Neutrophil (primary cell): ENCODE measurements at regions not wholly inside any gene's neighbourhood (a gene's known extent, or its start where the extent isn't known, plus 50 kb on each side); places are given as distances from the start of the nearest gene placed in this dataset.
"Not testable (repeated sequence)": the region's sequence is repeated elsewhere in the genome, so short reads cannot be mapped to it uniquely, and the experiment has no call there.

Experiments
- H3K27ac ChIP-seq: fragments of 200-600 bp; sonication (generic); 2 replicates; pipeline ENCODE4 v1.5.1; 2016; ENCODE audit warnings: mild to moderate bottlenecking, moderate library complexity
- H3K27me3 ChIP-seq: fragments of 200-600 bp; sonication (generic); 2 replicates; pipeline ENCODE4 v1.6.0; 2016; ENCODE audit warnings: mild to moderate bottlenecking
- H3K36me3 ChIP-seq: fragments of 200-600 bp; sonication (generic); 2 replicates; pipeline ENCODE4 v1.5.1; 2017
- H3K4me1 ChIP-seq, 2 experiments: fragments of 200-600 bp in 1 of 2; sonication (generic) in 1 of 2; 1 replicate in 1 of 2; 2 replicates in 1 of 2; pipeline versions ENCODE4 v1.5.1 to v1.6.1; 2013 to 2016; ENCODE audit warnings: low read depth in 1 of 2, low read length in 1 of 2, mild to moderate bottlenecking in 1 of 2, moderate library complexity in 1 of 2; ENCODE audit not compliant: control insufficient read depth in 1 of 2, insufficient read depth in 1 of 2
- H3K4me3 ChIP-seq, 2 experiments: fragments of 200-600 bp in 1 of 2; sonication (generic) in 1 of 2; 1 replicate in 1 of 2; 2 replicates in 1 of 2; pipeline ENCODE4 v1.5.1; 2013 to 2016; ENCODE audit warnings: low read depth in 1 of 2, low read length in 1 of 2, mild to moderate bottlenecking in 1 of 2, moderate library complexity in 1 of 2
- H3K9me3 ChIP-seq: fragments of 200-600 bp; sonication (generic); 2 replicates; pipeline ENCODE4 v1.5.1; 2016
- TF ChIP-seq, protein P1 (sequence below): fragments of 200-600 bp; sonication (generic); IDR thresholded peaks from 2 replicates; pipeline ENCODE4 v1.5.1; 2016; ENCODE audit warnings: antibody characterized with exemption

DNA sequence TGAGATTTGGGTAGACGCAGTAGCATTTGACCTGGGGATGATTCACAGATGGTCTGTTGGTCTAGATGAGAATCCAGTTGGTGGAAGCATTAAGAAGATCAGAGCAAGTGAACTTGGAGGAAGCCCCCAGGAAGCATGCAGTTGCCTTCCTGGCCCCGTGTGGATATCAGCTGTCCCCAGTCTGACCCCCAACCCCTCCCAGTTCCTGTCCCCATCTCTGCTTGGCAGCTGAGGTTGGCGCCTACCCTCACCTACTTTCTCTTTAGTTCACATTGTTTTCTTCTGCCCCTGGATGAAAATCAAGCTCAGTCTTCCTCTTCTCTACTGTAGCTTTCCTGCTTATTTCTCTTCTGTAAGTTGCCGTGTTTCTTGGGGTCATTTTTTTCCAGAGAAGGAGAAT lies 227.9 kb downstream of the GATA3 start:
- no peak overlapping the region for H3K4me3 ChIP-seq
- H3K27ac ChIP-seq: no peak overlapping the region
- H3K36me3 ChIP-seq: no peaks in the 10 kb centered on the region
- H3K27me3 ChIP-seq: peaks cover 34% of the 10 kb centered on the region
- H3K9me3 ChIP-seq: no peaks in the 10 kb centered on the region
- H3K4me1 ChIP-seq: no peaks in the 10 kb centered on the region
- TF ChIP-seq, protein P1, sequence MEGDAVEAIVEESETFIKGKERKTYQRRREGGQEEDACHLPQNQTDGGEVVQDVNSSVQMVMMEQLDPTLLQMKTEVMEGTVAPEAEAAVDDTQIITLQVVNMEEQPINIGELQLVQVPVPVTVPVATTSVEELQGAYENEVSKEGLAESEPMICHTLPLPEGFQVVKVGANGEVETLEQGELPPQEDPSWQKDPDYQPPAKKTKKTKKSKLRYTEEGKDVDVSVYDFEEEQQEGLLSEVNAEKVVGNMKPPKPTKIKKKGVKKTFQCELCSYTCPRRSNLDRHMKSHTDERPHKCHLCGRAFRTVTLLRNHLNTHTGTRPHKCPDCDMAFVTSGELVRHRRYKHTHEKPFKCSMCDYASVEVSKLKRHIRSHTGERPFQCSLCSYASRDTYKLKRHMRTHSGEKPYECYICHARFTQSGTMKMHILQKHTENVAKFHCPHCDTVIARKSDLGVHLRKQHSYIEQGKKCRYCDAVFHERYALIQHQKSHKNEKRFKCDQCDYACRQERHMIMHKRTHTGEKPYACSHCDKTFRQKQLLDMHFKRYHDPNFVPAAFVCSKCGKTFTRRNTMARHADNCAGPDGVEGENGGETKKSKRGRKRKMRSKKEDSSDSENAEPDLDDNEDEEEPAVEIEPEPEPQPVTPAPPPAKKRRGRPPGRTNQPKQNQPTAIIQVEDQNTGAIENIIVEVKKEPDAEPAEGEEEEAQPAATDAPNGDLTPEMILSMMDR: no peak

DNA sequence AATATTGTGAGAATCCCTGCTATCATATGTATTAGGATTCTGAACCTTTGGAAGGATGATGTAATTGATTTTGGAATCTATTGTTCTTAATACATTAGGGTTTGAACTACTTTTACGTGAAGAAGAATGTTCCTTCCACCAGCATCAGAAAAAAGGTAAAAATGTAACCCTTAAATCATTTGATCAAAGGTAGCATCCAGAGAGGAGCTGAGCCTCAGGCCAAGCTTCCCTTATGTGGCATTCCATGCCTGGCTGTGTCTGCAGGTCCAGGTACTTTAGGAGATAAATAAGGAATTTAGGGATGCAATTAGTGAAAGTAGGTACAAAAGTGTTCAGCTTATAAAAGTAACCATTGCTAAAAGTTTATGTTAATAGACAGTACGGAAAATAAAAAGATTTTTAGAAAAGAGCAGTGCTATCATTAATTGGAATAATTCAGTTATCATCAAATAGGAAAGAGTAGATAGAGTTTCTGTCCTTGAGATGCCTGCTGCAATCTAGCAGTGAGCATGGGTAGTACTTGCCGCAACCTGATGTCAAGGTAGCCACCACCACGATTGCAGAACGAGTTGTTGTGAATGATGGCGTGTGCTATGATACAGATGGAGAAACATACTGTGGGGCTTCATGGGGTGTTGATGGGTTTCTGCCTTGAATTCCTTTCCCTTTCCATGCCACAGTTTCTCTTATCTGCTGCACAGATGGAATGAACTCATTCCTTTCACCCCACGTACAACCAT lies 228.8 kb downstream of the GATA3 start:
- H3K27me3 ChIP-seq: peaks cover 30% of the 10 kb centered on the region
- H3K4me1 ChIP-seq: no peaks in the 10 kb centered on the region
- H3K4me3 ChIP-seq: no peak overlapping the region
- H3K9me3 ChIP-seq: no peaks in the 10 kb centered on the region
- TF ChIP-seq, protein P1: no peak
- H3K36me3 ChIP-seq: no peaks in the 10 kb centered on the region
- H3K27ac ChIP-seq: no peak overlapping the region

DNA sequence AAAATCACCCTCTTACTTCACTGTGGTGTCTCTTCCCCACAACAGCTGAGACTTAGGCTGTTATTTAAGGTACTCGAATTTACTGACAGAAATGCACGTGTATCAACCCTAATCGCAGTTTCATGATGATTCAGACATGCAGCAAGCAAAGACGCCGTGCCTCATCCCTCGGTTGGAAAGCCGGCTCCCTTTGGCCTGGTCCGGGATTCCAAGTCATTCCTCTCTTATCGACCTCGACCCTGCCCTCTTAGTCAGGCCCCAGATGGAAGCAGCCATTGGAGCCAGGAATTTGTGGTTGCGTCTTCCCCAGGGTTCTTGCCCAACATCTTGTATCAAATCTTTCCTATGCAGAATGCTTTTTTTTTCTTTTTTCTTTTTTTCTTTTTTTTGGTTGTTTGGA lies 229.5 kb downstream of the GATA3 start:
- TF ChIP-seq, protein P1: no peak
- no peaks in the 10 kb centered on the region for H3K4me1 ChIP-seq

DNA sequence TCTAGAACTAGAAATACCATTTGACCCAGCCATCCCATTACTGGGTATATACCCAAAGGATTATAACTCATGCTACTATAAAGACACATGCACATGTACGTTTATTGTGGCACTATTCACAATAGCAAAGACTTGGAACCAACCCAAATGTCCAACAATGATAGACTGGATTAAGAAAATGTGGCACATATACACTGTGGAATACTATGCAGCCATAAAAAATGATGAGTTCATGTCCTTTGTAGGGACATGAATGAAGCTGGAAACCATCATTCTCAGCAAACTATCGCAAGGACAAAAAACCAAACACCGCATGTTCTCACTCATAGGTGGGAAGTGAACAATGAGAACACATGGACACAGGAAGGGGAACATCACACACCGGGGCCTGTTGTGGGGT lies 231.5 kb downstream of the GATA3 start:
- not testable (repeated sequence) for H3K27ac ChIP-seq, H3K36me3 ChIP-seq

More for the DNA sequence above, 229.5 kb downstream of the GATA3 start:
- H3K9me3 ChIP-seq: no peaks in the 10 kb centered on the region
- no peak overlapping the region for H3K4me3 ChIP-seq
- no peaks in the 10 kb centered on the region for H3K36me3 ChIP-seq
- H3K27ac ChIP-seq: no peak overlapping the region
- peaks cover 25% of the 10 kb centered on the region for H3K27me3 ChIP-seq

DNA sequence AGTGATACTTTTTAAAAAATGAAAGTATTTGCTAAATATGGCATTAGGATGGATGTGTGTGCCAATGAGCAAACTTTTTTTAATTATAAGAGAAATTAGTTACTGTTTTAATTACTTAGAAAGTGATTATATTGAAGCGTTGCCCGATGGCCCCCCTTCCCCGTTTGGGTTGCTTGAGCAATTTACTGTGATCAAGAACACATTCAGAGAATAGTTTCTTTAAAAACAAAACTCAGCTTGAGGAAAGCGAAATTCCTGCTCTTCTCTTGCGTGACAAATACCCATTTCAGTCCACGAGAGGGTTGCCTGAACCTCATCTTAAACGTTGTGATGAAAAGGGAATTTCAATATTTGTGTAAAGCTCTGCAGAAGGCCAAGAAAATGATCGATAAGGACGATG lies 234.1 kb downstream of the GATA3 start:
- TF ChIP-seq, protein P1: no peak
- Histone ChIP-seq H3K4me1 (no peaks in the 10 kb centered on the region), H3K27ac (no peak overlapping the region)

More for the DNA sequence above, 231.5 kb downstream of the GATA3 start:
- H3K27me3 ChIP-seq: peaks cover 22% of the 10 kb centered on the region
- H3K9me3 ChIP-seq, H3K4me3 ChIP-seq, H3K4me1 ChIP-seq: not testable (repeated sequence)

DNA sequence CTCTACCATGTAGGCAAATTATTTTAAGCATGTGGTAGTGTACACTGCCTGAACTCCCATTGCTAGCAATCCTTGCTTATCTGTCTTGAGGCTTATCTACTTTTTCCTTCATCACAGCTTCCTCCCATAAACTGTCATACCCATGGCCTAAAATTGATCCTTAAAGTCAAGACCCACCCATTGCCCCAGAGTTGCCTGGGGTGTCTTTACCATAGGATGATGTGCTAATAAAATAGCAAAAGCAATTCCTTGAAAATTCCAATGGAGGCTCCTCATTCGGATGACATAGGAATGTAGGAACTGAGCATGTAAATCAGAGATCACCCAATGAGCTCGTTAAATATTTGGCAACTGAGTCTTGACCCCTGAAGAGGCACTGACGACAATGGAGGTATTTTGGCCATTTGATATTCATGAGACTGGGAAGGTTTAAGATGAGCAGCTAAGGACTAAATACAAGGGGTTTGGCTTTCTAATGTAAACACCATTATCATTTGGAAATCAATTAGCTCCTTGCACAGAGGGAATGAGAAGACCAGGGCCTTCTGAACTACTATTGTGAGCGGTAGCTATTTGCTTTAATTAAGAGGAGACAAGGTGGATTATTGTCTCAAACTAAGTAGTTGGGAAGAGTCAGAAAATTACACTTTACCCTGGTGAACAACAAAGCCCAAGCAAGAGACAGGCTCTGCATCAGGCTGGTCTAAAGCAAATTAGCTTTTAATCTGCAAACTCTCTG lies 234.9 kb downstream of the GATA3 start:
- Histone ChIP-seq H3K9me3 (no peaks in the 10 kb centered on the region), H3K4me3 (no peak overlapping the region), H3K4me1 (no peaks in the 10 kb centered on the region), H3K36me3 (no peaks in the 10 kb centered on the region), H3K27ac (no peak overlapping the region), H3K27me3 (peaks cover 3% of the 10 kb centered on the region)
- TF ChIP-seq, protein P1: no peak

More for the DNA sequence above, 234.1 kb downstream of the GATA3 start:
- Histone ChIP-seq H3K4me3 (no peak overlapping the region), H3K27me3 (peaks cover 3% of the 10 kb centered on the region), H3K36me3 (no peaks in the 10 kb centered on the region), H3K9me3 (no peaks in the 10 kb centered on the region)
